IMR-90 (cell line): ENCODE measurements at regions not wholly inside any gene's neighbourhood (a gene's known extent, or its start where the extent isn't known, plus 50 kb on each side); places are given as distances from the start of the nearest gene placed in this dataset.

Experiments used
- BHLHE40 ChIP-seq: fragments of 150-350 bp; IDR thresholded peaks from 2 replicates; pipeline ENCODE4 v1.6.1; 2016; ENCODE audit warnings: mild to moderate bottlenecking, low read depth, low read length
- CEBPB ChIP-seq: IDR thresholded peaks from 2 replicates; pipeline ENCODE4 v1.6.1; 2012; ENCODE audit warnings: low read depth, low read length, improper control_type of control experiment
- CTCF ChIP-seq: conservative IDR thresholded peaks from 2 replicates; pipeline ENCODE4 v1.5.1; 2012; ENCODE audit warnings: mild to moderate bottlenecking, low read depth, low read length, improper control_type of control experiment
- FOS ChIP-seq: fragments of 150-350 bp; IDR thresholded peaks from 2 replicates; pipeline ENCODE4 v1.6.1; 2016; ENCODE audit warnings: low read depth, low read length
- MAFK ChIP-seq: IDR thresholded peaks from 2 replicates; pipeline ENCODE4 v1.6.1; 2012; ENCODE audit warnings: low read depth, low read length, improper control_type of control experiment
- MAZ ChIP-seq: IDR thresholded peaks from 2 replicates; pipeline ENCODE4 v1.6.1; 2012; ENCODE audit warnings: low read depth, mild to moderate bottlenecking, low read length, improper control_type of control experiment, moderate library complexity, borderline replicate concordance
- MXI1 ChIP-seq: IDR thresholded peaks from 2 replicates; pipeline ENCODE4 v1.6.1; 2012; ENCODE audit warnings: low read depth, mild to moderate bottlenecking, low read length, moderate library complexity, borderline replicate concordance
- POLR2A ChIP-seq: IDR thresholded peaks from 2 replicates; pipeline ENCODE4 v1.6.1; 2012; ENCODE audit warnings: mild to moderate bottlenecking, low read depth, low read length
- RAD21 ChIP-seq: IDR thresholded peaks from 2 replicates; pipeline ENCODE4 v1.6.1; 2012; ENCODE audit warnings: low read length, improper control_type of control experiment
- RFX5 ChIP-seq: IDR thresholded peaks from 2 replicates; pipeline ENCODE4 v1.8.0; 2012; ENCODE audit warnings: low read depth, mild to moderate bottlenecking, low read length, moderate library complexity
- SMC3 ChIP-seq: fragments of 150-350 bp; IDR thresholded peaks from 2 replicates; pipeline ENCODE4 v1.6.1; 2016; ENCODE audit warnings: low read depth, mild to moderate bottlenecking, antibody characterized with exemption, low read length, moderate library complexity
- USF2 ChIP-seq: fragments of 150-350 bp; IDR thresholded peaks from 2 replicates; pipeline ENCODE4 v1.6.1; 2017; ENCODE audit warnings: mild to moderate bottlenecking, antibody characterized with exemption, low read length, low read depth

- TF ChIP-seq CTCF (no peak), BHLHE40 (no peak), POLR2A (no peak), MAFK (no peak), USF2 (no peak), MAZ (no peak), RAD21 (no peak), MXI1 (no peak), SMC3 (no peak), CEBPB (no peak), RFX5 (no peak), FOS (no peak)
These were observed 74.3 kb upstream of the TP53I11 start for GRCh38 chr11:45024846-45025588.
